SK-N-SH (cell line): ENCODE measurements at regions not wholly inside any gene's neighbourhood (a gene's known extent, or its start where the extent isn't known, plus 50 kb on each side); places are given as distances from the start of the nearest gene placed in this dataset.

ENCODE experiments used
- CTCF ChIA-PET: fragments of 300-600, 350-600 bp; formaldehyde crosslinking; extraction: SDS; loops from one replicate; lab custom pipeline; 2021; lab: Yijun Ruan, JAX
- POLR2A ChIA-PET: fragments of 350-600 bp; sonication (Branson Sonifier 250); formaldehyde crosslinking; extraction: SDS; loops from one replicate; lab custom pipeline; 2020; ENCODE audit warnings: antibody characterized with exemption, inconsistent platforms; lab: Yijun Ruan, JAX
- DNase-seq: peaks from one replicate; pipeline ENCODE4 v3.0.0; 2012
- H2AFZ ChIP-seq: fragments of 200-600 bp; sonication (generic); 2 replicates; pipeline ENCODE4 v1.8.1; 2016; ENCODE audit warnings: antibody characterized with exemption, mild to moderate bottlenecking, low read depth
- H3F3A ChIP-seq: fragments of 200-600 bp; sonication (generic); replicated peaks from 2 replicates; pipeline ENCODE3; 2016; ENCODE audit warnings: antibody characterized with exemption, mild to moderate bottlenecking; ENCODE audit not compliant: insufficient read depth
- H3K27ac ChIP-seq, 2 experiments: fragments of 200-500 bp in 1 of 2; fragments of 200-600 bp in 1 of 2; sonication (Bioruptor generic) in 1 of 2; sonication (generic), shearing (Covaris generic) in 1 of 2; 2 replicates each; pipeline versions ENCODE4 v1.5.1 to v1.6.1; 2014 to 2016; ENCODE audit warnings: low read depth in 2 of 2, inconsistent platforms in 1 of 2, low read length in 1 of 2, mild to moderate bottlenecking in 1 of 2, mixed read lengths in 1 of 2
- H3K27me3 ChIP-seq: fragments of 200-600 bp; sonication (generic), shearing (Covaris generic); 2 replicates; pipeline ENCODE4 v1.6.1; 2016; ENCODE audit warnings: mixed run types; ENCODE audit not compliant: insufficient read depth
- H3K36me3 ChIP-seq, 2 experiments: fragments of 200-500 bp in 1 of 2; fragments of 200-600 bp in 1 of 2; sonication (Bioruptor generic) in 1 of 2; sonication (generic) in 1 of 2; replicated peaks in 1 of 2; 2 replicates each; pipeline versions ENCODE3 to v1.5.1; 2014 to 2016; ENCODE audit warnings: low read length in 1 of 2, mild to moderate bottlenecking in 1 of 2; ENCODE audit not compliant: insufficient read depth in 2 of 2, control insufficient read depth in 1 of 2
- H3K4me1 ChIP-seq, 2 experiments: fragments of 200-500 bp in 1 of 2; fragments of 200-600 bp in 1 of 2; sonication (Bioruptor generic) in 1 of 2; sonication (generic), shearing (Covaris generic) in 1 of 2; 2 replicates each; pipeline versions ENCODE4 v1.5.1 to v1.6.1; 2014 to 2016; ENCODE audit warnings: low read depth in 1 of 2, low read length in 1 of 2, mixed run types in 1 of 2; ENCODE audit not compliant: insufficient read depth in 2 of 2, control insufficient read depth in 1 of 2
- H3K4me2 ChIP-seq: fragments of 200-600 bp; sonication (generic), shearing (Covaris generic); 2 replicates; pipeline ENCODE4 v1.6.1; 2017; ENCODE audit warnings: mixed run types
- H3K4me3 ChIP-seq, 2 experiments: fragments of 200-500 bp in 1 of 2; fragments of 200-600 bp in 1 of 2; sonication (Bioruptor generic) in 1 of 2; sonication (generic), shearing (Covaris generic) in 1 of 2; 2 replicates each; pipeline versions ENCODE4 v1.5.1 to v1.8.1; 2014 to 2016; ENCODE audit warnings: low read depth in 2 of 2, inconsistent platforms in 1 of 2, low read length in 1 of 2, mild to moderate bottlenecking in 1 of 2, mixed read lengths in 1 of 2, moderate library complexity in 1 of 2
- H3K79me2 ChIP-seq: fragments of 200-600 bp; sonication (generic); 2 replicates; pipeline ENCODE4 v1.8.1; 2017; ENCODE audit warnings: mild to moderate bottlenecking; ENCODE audit not compliant: insufficient read depth
- H3K9ac ChIP-seq: fragments of 200-600 bp; sonication (generic); 2 replicates; pipeline ENCODE4 v1.6.1; 2017; ENCODE audit warnings: mixed run types
- H3K9me2 ChIP-seq: fragments of 200-600 bp; sonication (generic); 2 replicates; pipeline ENCODE4 v1.6.1; 2017; ENCODE audit warnings: mixed run types
- H3K9me3 ChIP-seq: fragments of 200-600 bp; sonication (generic); 2 replicates; pipeline ENCODE4 v1.6.1; 2017; ENCODE audit warnings: mixed run types, mild to moderate bottlenecking, moderate library complexity
- H4K20me1 ChIP-seq: fragments of 200-600 bp; sonication (generic); 2 replicates; pipeline ENCODE4 v1.6.1; 2017; ENCODE audit warnings: mild to moderate bottlenecking, mixed run types; ENCODE audit not compliant: insufficient read depth
- CHD2 ChIP-seq: fragments of 150-350 bp; IDR thresholded peaks from 2 replicates; pipeline ENCODE4 v1.6.1; 2018; ENCODE audit warnings: low read length; ENCODE audit not compliant: partially characterized antibody
- CTCF ChIP-seq: fragments of 200-600 bp; sonication (generic); IDR thresholded peaks from 2 replicates; pipeline ENCODE4 v1.6.1; 2017; ENCODE audit warnings: antibody characterized with exemption, mild to moderate bottlenecking, moderate library complexity
- EP300 ChIP-seq, 2 experiments: IDR thresholded peaks; 2 replicates each; pipeline versions ENCODE4 v1.4.0 to v1.6.1; 2012; ENCODE audit warnings: borderline replicate concordance in 1 of 2, low read depth in 1 of 2, low read length in 1 of 2
- EZH2phosphoT487 ChIP-seq: fragments of 200-600 bp; sonication (generic); IDR thresholded peaks from 2 replicates; pipeline ENCODE4 v1.6.1; 2017; ENCODE audit warnings: low read depth, mixed run types, mild to moderate bottlenecking, antibody characterized with exemption, moderate library complexity, borderline replicate concordance
- FOXJ3 ChIP-seq: sonication (generic); formaldehyde crosslinking; IDR thresholded peaks from 2 replicates; pipeline ENCODE4 v1.5.1; 2020; ENCODE audit warnings: mild to moderate bottlenecking, missing genetic modification reagents
- FOXM1 ChIP-seq: IDR thresholded peaks from 2 replicates; pipeline ENCODE4 v1.4.0; 2012; ENCODE audit warnings: low read depth, mild to moderate bottlenecking
- GATA2 ChIP-seq: sonication (generic); formaldehyde crosslinking; IDR thresholded peaks from 2 replicates; pipeline ENCODE4 v1.5.0; 2020; ENCODE audit warnings: mild to moderate bottlenecking, missing genetic modification reagents
- MAX ChIP-seq: IDR thresholded peaks from 2 replicates; pipeline ENCODE4 v1.4.0; 2012; ENCODE audit warnings: low read depth
- MEF2A ChIP-seq: IDR thresholded peaks from 2 replicates; pipeline ENCODE4 v1.4.0; 2012; ENCODE audit warnings: low read depth, borderline replicate concordance
- NFIC ChIP-seq: IDR thresholded peaks from 2 replicates; pipeline ENCODE4 v1.4.0; 2012; ENCODE audit warnings: borderline replicate concordance
- NRF1 ChIP-seq: IDR thresholded peaks from 2 replicates; pipeline ENCODE4 v1.6.1; 2012; ENCODE audit warnings: low read depth, mild to moderate bottlenecking, low read length
- POLR2AphosphoS5 ChIP-seq: IDR thresholded peaks from 2 replicates; pipeline ENCODE4 v1.6.1; 2012; ENCODE audit warnings: low read depth, low read length
- RAD21 ChIP-seq: IDR thresholded peaks from 2 replicates; pipeline ENCODE4 v1.6.1; 2012; ENCODE audit warnings: mild to moderate bottlenecking, low read length
- REST ChIP-seq: IDR thresholded peaks from 2 replicates; pipeline ENCODE4 v1.6.1; 2012; ENCODE audit warnings: mild to moderate bottlenecking, low read depth, low read length, moderate library complexity
- RFX5 ChIP-seq: IDR thresholded peaks from 2 replicates; pipeline ENCODE4 v1.6.1; 2012; ENCODE audit warnings: mild to moderate bottlenecking, improper control_type of control experiment, low read length
- SIN3A ChIP-seq: IDR thresholded peaks from 2 replicates; pipeline ENCODE4 v1.6.1; 2012; ENCODE audit warnings: low read depth, mild to moderate bottlenecking, low read length, moderate library complexity, borderline replicate concordance
- SMC3 ChIP-seq: IDR thresholded peaks from 2 replicates; pipeline ENCODE4 v1.6.1; 2012; ENCODE audit warnings: low read depth, low read length, improper control_type of control experiment
- TEAD4 ChIP-seq: IDR thresholded peaks from 2 replicates; pipeline ENCODE4 v1.4.0; 2012; ENCODE audit warnings: mild to moderate bottlenecking, borderline replicate concordance; ENCODE audit not compliant: insufficient read depth
- YY1 ChIP-seq: IDR thresholded peaks from 2 replicates; pipeline ENCODE4 v1.4.0; 2012; ENCODE audit warnings: low read depth, mild to moderate bottlenecking
- ZBTB33 ChIP-seq: IDR thresholded peaks from 2 replicates; pipeline ENCODE4 v1.4.0; 2012; ENCODE audit warnings: low read depth, borderline replicate concordance
- WGBS: methylation state at CpG from one replicate; pipeline ENCODE4 v1.1.6; 2017; ENCODE audit warnings: low lambda C conversion rate; 5-methylcytosine and 5-hydroxymethylcytosine counted together

- Histone ChIP-seq H3K9ac (no peak overlapping the region), H3K79me2 (no peaks in the 10 kb centered on the region), H3K36me3 (no peaks in the 10 kb centered on the region), H3F3A (no peaks in the 10 kb centered on the region), H3K4me2 (no peak overlapping the region), H4K20me1 (no peaks in the 10 kb centered on the region)
- DNase-seq: no peak
- TF ChIP-seq MAX: no peak
- no peak for TF ChIP-seq RFX5
- no peak for TF ChIP-seq EZH2phosphoT487
- TF ChIP-seq YY1: no peak
- no peak for TF ChIP-seq MEF2A
- TF ChIP-seq POLR2AphosphoS5: no peak
- TF ChIP-seq FOXJ3: no peak
- TF ChIP-seq EP300 (IDR thresholded peaks at IDR 0.05; ENCODE audit: borderline replicate concordance in 1 of 2, low read depth in 1 of 2, low read length in 1 of 2): no peak
- no peak for TF ChIP-seq REST
- TF ChIP-seq TEAD4: no peak
- TF ChIP-seq NFIC: no peak
- no peak for TF ChIP-seq RAD21
- no peak for TF ChIP-seq GATA2 (CRISPR knock-in tag)
- no peak for TF ChIP-seq NRF1
- TF ChIP-seq SMC3: no peak
- no peak for TF ChIP-seq ZBTB33
- TF ChIP-seq CTCF: no peak
- TF ChIP-seq CHD2: no peak
- TF ChIP-seq FOXM1: no peak
- TF ChIP-seq SIN3A: no peak
- TF ChIP-seq, all 33 proteins: peak for 0
- Histone ChIP-seq H3K9me2 (no peaks in the 10 kb centered on the region), H3K27me3 (no peaks in the 10 kb centered on the region), H3K9me3 (no peaks in the 10 kb centered on the region), H3K4me3 (no peak overlapping the region), H2AFZ (no peak overlapping the region), H3K4me1 (no peaks in the 10 kb centered on the region), H3K27ac (no peak overlapping the region)
- POLR2A ChIA-PET: no interaction called here
- WGBS: 73% methylated on average over 2 of the region's 2 CpGs
- CTCF ChIA-PET: no interaction called here
These were observed 412.4 kb downstream of the RAP2B start for GRCh38 chr3:153574445-153574844.
